ENCODE measurements at regions not wholly inside any gene's neighbourhood (a gene's known extent, or its start where the extent isn't known, plus 50 kb on each side); places are given as distances from the start of the nearest gene placed in this dataset.

DNA sequence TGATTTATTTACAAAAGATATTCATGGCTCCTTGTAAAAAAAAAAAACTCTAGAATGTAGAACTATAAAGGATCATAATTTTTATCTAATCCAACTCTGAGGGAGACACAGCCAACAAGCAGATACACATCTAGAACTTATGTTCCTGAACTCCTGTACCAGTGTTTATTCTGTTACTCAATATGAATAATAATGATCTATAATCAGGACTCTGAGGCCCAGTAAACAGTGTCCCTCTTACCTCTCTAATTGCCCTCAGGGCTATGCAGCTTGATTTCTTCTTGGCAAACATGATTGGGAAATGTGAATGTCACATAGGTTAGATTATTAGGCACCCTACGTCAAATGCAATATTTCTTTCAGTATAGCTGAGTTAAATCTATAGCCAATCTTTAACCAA lies 391.6 kb upstream of the RPS23 start (continued):
- no peak for TF ChIP-seq NRF1 (IDR thresholded peaks at IDR 0.05; ENCODE audit: low read depth, low read length)
- TF ChIP-seq CBX5 (IDR thresholded peaks at IDR 0.05; ENCODE audit: low read depth, low read length), result no peak
- no peak for TF ChIP-seq CBX8 (IDR thresholded peaks at IDR 0.05; ENCODE audit: borderline replicate concordance, low read depth, low read length)
- no peak for TF ChIP-seq GTF2F1 (IDR thresholded peaks at IDR 0.05; ENCODE audit: borderline replicate concordance, low read depth, low read length)
- no peak for TF ChIP-seq TAF7 (optimal IDR thresholded peaks at IDR 0.05; ENCODE audit: borderline replicate concordance, low read depth, low read length)

Data from H1 (cell line).